Hepatic stellate cell (primary cell): ENCODE measurements at regions not wholly inside any gene's neighbourhood (a gene's known extent, or its start where the extent isn't known, plus 50 kb on each side); places are given as distances from the start of the nearest gene placed in this dataset.

Experiments
- DNase-seq: peaks from one replicate; pipeline ENCODE4 v3.0.0; 2011; ENCODE audit warnings: low spot score

DNA sequence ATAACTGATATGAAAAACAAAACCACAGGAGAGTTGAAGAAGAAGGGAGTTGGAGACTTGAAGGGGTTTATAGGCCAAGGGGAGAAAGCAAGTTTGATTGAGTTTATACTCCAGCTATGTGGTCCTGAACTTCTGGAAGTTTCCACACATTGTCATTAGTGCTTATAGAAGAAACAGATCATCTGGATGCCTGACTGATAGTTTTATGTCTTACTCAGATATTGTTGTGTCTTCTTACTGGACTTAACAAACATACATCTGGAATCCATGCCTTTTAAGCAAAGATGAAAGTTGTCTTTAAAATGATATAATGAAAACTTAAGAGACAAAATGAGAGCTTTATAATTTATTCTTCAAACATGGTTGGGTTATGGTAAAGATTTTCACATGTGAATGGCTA is 101.3 kb upstream of the FZD8 start:
- DNase-seq, result no peak

DNA sequence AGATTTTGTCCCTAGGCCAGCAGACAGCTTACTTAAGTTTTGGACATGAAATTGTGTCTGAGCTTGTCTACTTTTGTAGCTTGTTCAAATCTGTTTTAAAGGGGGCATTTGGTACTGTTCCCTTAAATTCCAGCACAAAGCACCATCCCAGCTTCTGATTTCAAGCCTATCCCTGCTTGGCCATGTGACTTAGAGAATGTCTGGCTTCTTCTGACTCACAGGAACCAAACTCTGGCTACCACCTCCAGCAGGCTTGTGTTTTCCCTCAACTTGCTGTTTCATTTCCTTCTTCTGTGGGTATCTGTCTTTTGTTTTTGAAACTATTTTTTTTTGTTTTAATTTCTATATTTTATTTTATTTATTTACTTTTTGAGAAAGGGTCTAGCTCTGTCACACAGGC is 97.9 kb upstream of the FZD8 start:
- peak; percentile 42 for DNase-seq

DNA sequence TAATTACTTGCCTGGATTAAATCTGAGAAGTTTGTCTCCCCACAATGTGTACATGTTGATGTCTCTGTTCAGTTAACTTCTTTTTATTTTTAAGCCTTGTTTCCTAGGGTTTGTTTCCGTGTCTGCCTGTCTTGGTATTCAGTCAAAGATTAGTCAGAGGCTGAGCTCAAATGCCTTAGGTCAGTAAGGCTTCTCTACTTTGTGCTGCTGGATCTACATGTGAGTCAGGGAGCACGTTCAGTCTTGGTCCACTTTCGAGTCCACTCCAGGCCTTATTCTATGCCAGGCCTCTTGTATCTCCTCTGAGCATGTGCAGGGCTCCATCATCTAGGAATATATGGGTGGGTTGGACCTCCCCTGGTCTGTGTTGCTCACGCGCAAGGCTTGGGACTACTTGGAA is 93.3 kb upstream of the FZD8 start:
- peak; percentile 68 for DNase-seq

DNA sequence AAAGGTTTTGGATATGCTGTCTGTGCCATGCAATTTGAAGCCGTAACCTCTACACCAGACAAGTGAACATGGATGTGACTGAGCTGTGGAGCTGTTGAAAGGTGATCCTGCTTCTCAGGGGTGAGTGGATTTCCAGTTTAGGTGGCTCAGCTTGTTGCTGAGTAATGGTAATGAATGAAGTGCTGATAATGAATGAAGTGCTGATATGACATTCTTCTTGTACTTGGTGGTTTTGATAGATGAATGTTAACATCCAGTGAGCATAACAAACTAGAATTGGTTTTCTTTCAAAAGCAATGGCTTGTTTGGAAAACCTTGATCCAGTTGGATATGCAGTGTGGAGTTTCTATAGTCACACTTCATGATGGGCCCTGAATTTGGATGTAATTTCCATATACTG is 89.7 kb upstream of the FZD8 start:
- no peak for DNase-seq

DNA sequence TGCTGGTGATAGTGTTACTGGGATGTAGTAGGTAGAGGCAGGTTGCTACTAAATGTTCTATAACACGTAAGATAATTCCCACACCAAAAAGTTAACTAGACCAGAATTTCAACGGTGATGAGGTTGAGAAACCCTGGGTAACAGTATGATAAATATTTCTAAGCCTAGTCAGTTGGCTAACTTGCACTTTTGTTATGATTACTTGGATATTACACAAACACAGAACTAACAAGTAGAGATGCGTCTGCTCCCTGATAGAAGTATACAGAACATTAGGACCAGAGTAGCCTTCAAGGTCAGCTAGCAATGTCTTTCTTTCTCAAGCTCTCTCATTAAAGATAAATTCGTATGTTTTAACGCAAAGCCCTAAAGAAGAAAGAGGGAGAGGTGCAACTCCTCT is 86.2 kb upstream of the FZD8 start:
- DNase-seq, result no peak

DNA sequence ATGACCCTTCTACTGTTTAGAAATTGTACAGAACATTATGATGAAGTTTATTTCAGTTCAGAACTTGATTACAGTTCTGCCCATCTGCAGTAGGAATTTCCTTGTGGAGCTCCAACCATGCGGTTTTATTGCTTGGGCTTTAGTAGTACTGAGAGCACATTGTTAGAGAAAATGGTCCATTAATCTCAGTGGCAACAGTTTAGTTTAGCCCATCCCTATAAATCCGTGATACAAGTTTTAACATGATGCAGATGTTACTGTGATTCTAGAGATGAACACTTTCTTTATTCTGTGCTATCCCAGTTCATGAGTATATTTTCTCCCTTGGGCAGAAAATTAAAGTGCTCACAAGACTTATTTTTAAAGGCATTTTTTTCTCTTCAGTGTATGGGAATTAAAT is 84.8 kb upstream of the FZD8 start:
- no peak for DNase-seq

DNA sequence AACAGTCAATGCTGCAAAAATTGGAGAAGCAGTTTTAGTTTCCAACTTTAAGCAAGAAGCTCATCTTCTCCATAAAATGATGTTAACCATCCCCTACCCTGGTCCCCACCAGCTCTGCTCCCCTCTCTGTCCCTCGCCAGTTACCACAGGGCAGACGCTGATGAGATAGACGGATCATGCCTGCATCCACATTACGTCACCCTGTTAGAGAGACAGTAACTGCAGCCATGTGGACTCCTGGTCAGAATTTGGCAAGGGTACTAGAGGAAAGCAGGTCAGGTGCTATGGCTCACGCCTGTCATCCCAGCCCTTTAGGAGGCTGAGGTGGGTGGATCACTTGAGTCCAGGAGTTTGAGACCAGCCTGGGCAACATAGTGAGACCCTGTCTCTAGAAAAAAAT is 81.9 kb upstream of the FZD8 start:
- no peak for DNase-seq

DNA sequence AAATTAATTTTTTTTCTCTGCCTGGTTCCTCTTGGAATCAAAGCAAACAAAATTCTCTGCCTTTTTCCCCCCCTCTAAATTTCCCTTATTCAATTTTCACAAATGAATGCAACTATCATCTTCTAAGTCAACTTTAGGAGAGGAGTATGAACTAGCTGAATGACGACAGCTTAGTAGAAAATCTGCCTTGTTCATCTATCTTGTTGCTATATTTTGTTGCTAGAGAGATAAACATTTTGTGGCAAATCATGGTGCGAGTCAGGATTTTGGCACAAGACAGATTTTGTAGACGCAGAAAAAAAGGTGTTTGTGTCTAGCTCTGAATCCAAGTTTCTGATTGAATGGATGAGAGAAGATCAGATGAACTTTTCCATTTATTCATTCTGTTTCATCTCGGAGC is 81.0 kb upstream of the FZD8 start:
- no peak for DNase-seq

DNA sequence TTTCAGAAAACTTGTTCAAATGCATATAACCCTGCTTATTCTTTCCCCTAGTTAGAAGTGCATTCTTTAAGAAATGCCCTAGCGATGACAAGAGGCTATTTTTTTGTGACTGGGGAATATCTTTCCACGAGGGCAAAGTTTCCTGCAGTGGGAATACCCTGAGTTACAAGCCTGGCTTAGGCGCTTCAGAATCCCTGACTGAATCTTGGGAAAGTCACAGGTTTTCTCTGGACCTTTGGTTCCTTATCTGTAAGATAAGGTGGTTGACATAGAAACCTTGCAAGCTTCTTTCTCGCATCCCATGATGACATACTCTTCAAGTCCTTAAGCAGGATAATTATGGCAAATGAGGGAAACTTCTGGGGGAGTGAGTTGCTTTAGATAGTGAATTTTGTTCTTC is 80.5 kb upstream of the FZD8 start:
- no peak for DNase-seq

DNA sequence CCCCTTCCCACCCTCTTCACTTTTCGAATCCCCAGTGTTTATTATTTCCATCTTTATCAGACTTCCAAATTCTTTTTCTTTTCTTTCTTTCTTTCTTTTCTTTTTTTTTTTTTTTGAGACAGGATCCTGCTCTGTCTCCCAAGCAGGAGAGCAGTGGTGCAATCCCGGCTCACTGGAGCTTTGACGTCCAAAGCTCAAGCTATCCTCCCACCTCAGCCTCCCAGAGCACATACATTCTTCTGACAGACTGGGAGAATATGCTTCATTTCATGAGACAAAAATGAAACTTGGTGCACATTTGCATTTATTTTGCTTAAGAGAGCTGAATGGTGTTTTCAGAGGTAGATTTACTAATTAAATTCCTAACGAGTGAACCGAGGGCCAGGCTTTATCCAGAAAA is 80.1 kb upstream of the FZD8 start:
- no peak for DNase-seq

DNA sequence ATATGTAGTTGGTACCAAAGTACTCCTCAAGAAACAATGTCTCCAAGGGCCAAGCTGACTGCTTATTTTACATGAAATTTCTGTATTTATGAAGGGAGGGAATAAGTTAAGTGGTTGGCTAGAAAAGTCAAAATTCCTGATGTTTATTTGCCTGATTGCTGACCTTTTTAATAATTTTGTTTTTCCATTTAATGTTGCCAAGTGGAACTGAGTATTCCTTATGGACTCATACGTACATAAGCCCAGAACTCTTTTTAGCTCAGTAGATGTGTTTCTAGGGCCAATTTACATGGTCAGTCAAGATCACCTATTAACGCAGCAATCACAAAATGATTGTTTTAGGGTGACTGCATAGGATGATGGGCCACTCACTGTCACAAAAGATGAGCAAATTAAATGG is 78.3 kb upstream of the FZD8 start:
- DNase-seq, result no peak

DNA sequence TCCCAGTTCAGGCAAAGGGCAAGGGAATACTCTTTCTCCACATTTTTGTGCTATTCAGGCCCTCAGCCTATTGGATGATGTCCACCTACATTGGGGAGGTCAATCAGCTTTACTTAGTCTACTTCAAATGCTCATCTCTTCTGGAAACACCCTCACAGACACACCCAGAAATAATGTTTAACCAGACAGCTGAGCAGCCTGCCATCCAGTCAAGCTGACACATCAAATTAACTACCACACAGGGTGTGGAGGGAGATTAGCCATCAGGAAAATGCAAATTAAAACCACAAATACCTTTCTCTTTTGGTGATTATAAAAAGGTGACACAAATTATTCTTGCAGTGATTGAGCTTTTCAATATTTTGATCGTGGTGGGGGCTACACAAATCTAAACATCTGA is 74.7 kb upstream of the FZD8 start:
- no peak for DNase-seq

DNA sequence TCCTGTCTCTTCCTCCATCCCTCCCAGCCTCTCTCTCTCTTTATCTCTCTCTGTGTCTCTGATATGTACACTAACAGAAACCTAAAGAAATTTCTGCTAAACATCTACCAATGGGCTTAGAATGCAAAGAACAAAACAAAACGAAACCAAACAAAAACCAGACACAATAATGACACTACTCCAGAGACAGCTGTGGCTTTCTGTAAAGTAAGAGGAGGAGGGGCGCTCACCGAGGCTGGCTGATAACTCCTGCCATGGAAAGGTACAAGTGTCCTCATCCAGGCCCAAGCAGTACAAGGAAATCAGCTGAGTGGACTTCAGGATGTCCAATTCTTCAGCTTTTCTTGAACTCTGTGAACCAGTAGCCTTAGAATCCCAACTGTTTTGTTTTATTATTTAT is 70.4 kb upstream of the FZD8 start:
- DNase-seq, result no peak

DNA sequence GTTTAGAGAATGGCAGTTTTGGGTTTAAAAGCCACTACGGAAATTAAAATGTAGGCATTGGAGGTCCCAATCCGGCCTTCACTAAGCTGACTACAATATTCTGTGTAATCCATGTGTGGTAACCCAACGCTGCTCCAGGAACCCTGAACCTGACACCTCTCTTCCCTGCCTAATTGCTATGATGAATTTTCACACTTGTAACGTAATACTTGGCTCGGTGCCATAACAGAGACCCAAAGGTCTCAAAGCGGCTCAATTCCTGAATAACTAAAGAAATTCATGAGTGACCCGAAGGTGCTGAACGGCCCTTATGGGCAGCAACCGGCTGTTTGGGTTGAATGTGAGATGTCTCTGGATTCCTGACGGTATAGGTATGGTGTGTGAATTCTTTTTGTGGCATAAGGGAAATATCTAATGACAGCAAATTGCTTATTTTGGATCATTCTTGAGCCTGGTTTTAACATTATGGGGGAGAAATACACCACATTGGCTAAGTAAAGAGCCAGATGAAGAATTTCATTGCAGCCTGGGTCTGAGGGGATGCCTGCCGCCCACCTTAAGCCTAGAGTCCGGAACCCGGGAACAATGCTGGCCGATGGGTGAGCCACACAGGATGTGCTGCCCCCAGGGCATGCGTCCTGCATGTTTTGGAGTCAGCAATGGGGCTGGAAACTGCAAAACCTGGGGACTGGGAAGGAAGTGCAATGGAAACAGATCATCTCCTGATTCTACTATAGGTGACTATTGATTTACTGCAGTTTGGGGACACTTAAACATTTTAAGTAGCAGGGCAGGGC is 69.7 kb upstream of the FZD8 start:
- DNase-seq, result no peak

DNA sequence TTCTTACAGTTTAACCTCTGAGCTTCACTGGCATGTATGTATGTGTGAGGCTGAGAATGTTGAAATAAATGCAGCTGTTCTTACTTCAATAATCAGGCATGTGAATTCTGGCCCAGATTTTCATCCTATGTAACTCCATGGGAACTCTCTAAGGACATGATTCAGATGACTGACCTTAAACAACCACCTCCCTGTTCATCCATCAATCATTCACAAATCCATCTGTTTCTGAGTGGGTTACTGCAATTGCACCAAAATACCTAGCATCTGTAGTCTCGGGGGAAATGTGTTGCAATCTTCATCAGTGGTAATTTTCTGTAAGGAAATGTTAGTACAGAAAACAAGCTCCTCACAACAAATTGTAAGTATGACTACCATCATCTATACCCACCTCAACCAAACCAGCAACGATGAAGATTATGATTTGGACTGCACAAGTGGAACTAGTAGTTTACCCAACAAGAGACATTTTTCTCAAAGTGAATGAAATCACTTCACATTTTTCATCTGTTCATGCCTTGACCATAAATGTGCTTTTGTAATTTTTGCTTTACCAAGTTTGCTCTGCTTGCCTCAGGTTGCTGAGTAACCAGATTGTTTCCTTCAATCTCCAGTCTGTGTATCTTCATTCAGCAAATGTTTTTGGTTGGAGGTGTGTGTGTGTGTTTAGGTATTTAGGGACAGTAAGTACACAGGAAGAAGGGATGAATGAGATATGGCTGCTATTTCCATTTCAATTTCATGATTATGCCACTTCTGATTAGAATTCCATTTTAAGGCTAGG is 65.7 kb upstream of the FZD8 start:
- no peak for DNase-seq

DNA sequence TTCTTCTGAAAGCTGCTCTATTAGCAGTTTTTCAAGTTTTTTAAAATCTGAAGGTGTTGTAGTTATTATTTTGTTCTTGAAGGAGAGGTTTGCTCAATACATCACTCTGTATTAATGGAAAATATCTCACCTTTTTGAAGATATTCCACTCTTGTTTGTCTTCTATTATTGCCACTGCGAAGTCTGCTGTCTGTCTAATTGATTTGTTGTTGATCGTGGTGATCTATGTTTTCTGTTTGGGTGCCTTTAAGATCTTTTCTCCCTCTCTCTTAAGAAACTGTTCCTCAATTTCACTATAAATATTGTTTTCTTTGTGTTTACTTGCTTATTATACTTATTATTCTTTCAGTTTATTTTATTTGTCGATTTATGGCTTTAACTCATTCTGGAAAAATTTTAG is 64.9 kb upstream of the FZD8 start:
- no peak for DNase-seq

DNA sequence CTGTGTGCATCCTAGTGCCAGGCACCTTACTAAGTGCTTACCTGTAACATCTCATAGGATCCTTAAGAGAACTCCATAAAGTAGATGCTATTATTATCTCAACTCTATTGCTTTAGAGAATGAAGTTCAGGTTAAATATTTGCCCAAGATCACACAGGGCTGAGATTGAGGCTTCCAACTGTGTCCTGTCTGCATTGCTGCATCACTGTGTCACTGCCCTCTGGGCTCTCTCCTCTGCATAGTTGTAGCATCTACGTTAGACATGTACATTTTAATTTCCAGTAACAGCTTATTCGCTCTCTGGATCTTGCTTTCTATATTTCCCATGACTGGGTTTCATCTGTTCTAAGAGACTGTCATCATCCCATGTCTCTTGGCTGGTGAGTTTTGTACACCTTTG is 63.6 kb upstream of the FZD8 start:
- DNase-seq, result no peak

DNA sequence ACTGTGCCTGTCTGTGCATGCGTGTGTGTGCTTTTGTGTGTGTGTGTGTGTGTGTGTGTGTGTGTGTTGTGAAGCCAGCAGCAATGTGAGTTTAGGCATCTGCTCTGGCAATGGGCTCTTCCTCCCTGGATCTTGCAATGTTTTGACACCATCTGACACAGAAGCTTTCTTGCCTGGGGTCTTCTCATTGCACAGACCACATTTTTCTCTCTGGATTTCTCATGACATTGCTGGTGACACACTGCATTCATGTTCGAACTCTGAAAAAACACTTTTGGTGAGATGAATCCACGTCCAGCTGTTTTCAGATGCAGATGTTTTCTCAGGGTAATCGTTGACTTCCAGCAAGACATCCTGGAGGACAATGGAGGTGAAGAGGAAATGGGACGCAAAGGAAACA is 63.0 kb upstream of the FZD8 start:
- DNase-seq, result no peak

DNA sequence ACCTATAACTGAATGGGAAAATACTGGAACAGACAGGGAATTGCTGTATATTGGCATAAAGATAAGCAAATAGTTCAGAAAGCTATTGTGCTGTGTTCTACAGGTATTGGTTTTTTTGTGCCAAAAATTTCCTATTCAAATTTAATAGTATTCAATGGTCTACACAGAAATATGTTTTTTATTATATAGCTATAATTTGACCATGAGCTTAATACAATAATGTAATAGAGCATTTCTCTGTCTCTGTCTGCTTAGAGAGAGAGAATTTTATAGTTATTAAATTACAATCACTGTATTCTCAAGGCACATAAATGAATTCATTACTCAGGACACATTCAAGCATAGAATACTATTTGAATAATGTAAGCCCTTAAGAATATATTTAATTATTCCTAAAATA is 62.3 kb upstream of the FZD8 start:
- DNase-seq, result no peak

DNA sequence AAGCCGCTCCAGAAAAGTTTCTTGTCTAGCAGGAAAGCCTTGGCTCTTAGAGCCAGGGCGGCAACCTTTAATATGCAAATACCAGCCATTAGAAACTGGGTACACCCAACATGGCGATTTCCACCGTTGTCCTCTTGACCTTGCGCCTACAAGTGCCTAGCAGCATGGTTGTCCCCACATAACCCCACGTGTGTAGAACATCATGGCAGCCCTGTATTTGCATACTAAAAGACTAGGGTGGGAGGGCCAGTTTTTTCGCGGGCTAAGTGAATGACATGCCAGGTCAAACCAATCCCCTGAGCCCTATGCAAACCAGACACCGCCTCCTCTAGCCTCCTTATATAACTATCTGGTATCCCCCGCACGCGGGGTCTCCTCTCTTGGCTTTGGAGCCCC is 58.4 kb upstream of the FZD8 start:
- DNase-seq, result no peak

DNA sequence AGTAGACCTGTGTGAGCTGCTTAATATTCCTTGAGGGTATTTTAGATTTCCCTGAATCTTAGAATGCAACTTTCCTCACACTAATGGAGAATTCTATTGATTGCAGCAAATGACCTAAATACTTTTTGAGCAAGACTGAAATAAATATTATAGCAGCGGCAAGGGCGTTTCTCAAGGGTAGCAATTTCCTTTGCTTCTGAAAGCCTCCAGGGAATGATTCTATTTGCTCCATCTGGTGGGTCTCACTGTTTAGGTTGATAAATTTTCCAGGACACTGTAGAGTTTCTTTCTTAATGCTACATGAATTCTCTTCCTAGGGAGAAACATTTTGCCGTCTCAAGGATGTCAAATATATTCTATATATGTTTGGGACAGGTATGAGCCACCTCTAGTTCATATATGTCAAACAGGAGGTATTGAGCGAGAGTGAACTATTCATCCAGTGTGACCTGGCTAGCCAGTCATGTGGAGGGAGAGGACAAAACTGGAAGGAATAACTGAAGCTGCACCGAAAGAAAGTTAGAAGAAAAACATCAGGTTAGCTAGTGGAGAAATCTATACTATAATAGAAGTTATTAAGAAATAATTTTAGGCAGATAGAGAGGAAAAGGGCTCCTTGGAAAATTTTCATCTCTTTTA is 57.9 kb upstream of the FZD8 start:
- no peak for DNase-seq

DNA sequence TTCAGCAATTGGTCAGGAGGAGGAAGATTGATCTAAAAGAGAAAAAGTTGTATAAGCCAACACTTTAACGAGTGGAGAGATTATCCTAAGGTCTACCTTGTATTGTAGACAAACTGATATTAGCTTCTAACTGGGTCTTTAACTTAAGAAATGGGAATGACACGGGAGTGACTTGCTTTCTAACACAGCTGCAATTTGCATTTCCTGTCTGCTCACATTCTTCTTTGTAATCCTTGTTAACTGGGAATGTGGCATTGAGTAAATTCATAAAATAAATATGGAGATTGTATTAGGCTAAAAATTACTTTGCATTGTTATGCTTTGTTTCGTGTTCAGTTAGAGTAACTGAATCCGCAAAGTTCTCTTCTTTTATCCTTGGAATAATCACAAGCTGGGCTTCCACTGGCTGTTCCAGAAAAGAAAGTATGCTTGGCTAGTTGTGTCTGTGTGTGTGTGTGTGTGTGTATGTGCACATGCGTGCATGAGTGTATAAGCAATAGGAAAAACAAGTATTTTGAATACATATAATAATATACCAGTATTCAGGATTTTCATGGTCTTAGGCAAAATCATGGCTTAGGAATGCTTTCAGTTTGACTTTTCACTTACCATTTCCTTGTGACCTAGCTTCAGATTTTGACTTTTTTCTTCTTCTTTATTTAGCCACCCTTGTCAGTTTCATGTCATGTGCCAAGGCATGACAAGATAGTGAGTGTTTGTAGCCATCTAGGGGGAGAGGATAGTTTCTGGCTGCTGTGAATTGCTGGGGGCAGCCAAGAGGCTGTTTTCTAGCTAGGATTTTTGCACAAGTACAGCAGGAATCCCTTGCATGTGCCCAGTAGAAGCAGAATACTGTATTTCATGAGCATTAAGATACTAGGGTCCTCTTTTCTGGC is 54.5 kb upstream of the FZD8 start:
- DNase-seq, result no peak
